Peyer's patch (tissue), 4 donors: ENCODE measurements at regions not wholly inside any gene's neighbourhood (a gene's known extent, or its start where the extent isn't known, plus 50 kb on each side); places are given as distances from the start of the nearest gene placed in this dataset.

ENCODE experiments used
- POLR2A ChIP-seq, 2 donors: fragments of 450-650 bp; IDR thresholded peaks; one replicate each; pipeline ENCODE4 v1.5.1; 2017; ENCODE audit warnings: antibody characterized with exemption in 2 of 2, mild to moderate bottlenecking in 2 of 2, moderate library complexity in 2 of 2
- TF ChIP-seq, protein P1 (sequence below), 6 experiments: fragments of 450-650 bp in 4 of 6; fragments of 200-600 bp in 2 of 6; sonication (generic) in 1 of 6; IDR thresholded peaks; one replicate each; pipeline ENCODE4 v1.5.1; 2017 to 2019; ENCODE audit warnings: antibody characterized with exemption in 6 of 6, mild to moderate bottlenecking in 3 of 6, moderate library complexity in 1 of 6

GRCh38 chr21:31555741-31556191 lies 103.7 kb upstream of the SOD1 start:
- TF ChIP-seq, protein P1, sequence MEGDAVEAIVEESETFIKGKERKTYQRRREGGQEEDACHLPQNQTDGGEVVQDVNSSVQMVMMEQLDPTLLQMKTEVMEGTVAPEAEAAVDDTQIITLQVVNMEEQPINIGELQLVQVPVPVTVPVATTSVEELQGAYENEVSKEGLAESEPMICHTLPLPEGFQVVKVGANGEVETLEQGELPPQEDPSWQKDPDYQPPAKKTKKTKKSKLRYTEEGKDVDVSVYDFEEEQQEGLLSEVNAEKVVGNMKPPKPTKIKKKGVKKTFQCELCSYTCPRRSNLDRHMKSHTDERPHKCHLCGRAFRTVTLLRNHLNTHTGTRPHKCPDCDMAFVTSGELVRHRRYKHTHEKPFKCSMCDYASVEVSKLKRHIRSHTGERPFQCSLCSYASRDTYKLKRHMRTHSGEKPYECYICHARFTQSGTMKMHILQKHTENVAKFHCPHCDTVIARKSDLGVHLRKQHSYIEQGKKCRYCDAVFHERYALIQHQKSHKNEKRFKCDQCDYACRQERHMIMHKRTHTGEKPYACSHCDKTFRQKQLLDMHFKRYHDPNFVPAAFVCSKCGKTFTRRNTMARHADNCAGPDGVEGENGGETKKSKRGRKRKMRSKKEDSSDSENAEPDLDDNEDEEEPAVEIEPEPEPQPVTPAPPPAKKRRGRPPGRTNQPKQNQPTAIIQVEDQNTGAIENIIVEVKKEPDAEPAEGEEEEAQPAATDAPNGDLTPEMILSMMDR (IDR thresholded peaks at IDR 0.05), result no peak
- TF ChIP-seq POLR2A (IDR thresholded peaks at IDR 0.05), result no peak
